HG03565 (cell line): ENCODE measurements at regions not wholly inside any gene's neighbourhood (a gene's known extent, or its start where the extent isn't known, plus 50 kb on each side); places are given as distances from the start of the nearest gene placed in this dataset.

Experiments
- ATAC-seq: cut with Tn5 transposase; IDR thresholded peaks from one replicate; pipeline ENCODE4 v1.9.1; 2021; ENCODE audit warnings: mild to moderate bottlenecking, moderate library complexity; ENCODE audit not compliant: unreplicated experiment

DNA sequence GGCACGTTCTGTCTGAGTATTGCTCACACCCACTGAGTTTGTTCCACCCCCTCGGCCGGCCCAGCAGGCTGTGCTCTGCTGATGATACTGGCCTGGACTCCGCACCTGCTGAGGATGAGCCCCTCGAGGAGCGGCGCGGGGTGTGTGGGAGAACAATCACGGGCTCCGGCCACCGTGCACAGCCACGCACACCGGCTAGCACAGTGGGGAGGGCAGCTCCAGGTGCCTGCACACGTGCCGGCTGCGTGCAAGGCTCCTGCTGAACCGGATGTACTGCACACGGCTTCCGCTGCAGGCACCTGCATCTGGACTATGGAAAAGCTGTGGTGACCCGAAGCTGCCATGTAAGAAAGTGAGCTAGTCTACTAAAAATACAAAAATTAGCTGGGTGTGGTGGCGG lies 485.2 kb upstream of the CDH9 start:
- ATAC-seq, result no peak

DNA sequence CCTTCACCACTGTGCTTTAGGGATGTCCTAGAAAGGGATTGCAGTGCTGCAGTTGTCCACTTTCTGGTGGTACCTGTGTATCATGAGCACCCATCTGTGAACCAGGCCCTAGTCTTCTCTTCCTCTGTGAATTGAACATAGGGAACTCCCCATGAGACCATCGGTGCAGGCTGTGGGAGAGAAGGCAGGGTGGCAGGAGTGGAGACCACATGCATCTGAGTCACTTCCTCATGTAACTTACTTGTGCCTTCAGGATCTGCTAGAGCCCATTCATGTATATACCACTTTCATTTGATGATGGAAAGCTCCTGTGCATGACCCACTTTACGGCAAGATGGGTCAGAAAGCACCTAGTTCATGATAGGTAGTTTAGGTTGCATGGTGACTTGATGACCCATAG lies 478.1 kb upstream of the CDH9 start:
- ATAC-seq, result no peak

DNA sequence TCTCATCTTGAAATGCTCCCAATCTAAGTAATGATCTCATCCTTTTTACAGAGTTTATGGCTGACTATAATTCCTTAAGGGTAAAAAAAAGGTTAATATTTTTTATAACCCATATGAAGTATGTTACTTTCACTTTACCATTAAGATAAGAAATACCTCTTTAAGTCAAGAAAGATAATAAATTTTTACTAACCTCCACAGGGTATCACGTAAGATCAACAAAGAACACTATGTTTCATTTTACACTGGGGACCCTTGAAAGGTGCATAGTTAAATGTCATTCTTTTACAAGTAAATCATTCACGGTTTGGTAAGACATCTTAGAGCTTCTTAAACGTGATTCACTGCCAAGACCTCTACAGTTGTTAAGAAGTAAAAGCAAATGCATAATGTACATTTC lies 472.7 kb upstream of the CDH9 start:
- ATAC-seq, result no peak

DNA sequence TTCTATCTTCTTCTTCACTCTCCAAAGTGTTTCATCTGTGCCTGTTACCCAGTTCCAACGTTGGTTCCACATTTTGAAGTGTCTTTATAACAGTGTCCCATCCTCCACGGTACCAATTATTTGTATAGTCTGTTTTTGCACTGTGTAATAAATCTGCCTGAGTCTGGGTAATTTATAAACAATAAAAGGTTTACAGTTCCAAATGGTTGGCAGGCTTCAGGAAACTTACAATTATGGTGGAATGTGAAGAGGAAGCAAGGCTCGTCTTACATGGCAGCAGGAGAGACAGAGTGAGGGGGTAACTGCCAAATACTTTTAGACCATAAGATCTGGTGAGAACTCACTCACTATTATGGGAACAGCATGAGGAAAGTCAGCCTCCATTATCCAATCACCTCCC lies 465.4 kb upstream of the CDH9 start:
- ATAC-seq, result no peak

DNA sequence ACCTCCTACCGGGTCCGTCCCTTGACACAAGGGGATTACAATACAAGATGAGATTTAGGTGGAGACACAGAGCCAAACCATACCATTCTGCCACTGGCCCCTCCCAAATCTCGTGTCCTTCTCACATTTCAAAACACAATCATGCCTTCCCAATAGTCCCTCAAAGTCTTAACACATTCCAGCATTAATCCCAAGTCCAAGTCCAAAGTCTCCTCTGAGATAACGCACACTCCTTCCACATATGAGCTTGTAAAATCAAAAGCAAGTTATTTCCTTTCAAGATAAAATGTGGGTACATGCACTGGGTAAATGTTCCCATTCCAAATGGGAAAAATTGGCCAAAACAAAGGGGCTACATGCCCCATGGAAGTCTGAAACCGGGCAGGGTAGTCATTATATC lies 463.9 kb upstream of the CDH9 start:
- no peak for ATAC-seq

DNA sequence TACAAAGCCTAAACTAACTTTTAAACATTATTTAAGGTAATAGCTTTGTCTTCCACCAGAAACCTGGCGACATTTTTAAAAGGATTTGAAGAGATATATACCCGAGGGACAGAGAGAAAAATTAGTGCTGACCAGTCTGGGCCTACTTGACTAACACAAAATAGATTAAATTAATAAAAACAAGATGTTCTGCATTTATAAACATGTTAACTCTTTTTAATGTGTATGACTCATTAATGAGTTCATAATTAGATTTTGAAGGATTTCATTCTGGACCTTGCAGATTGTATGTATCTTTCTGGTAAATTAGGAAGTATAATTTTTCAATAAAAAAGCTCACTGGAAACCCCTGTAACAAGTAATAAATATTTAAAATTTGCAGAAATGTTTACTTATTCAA lies 459.1 kb upstream of the CDH9 start:
- ATAC-seq, result no peak

DNA sequence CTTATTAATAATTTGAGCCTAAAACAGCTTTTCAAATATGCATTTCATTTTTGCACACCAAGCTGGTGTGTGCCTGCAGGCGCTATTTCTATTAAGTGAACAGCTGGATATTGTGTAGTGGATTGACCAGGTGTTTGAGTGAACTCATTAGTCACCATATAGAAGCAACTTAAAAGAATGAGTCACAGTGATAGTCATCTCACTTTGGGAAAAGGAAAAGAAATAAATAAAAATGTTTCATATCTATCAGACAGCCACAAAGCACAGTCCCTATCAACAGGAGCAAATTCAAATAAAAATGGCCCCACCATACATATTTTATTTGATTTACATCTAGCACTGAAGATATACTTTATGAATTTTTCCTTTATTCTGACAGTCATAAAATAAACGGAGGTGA lies 456.5 kb upstream of the CDH9 start:
- no peak for ATAC-seq

DNA sequence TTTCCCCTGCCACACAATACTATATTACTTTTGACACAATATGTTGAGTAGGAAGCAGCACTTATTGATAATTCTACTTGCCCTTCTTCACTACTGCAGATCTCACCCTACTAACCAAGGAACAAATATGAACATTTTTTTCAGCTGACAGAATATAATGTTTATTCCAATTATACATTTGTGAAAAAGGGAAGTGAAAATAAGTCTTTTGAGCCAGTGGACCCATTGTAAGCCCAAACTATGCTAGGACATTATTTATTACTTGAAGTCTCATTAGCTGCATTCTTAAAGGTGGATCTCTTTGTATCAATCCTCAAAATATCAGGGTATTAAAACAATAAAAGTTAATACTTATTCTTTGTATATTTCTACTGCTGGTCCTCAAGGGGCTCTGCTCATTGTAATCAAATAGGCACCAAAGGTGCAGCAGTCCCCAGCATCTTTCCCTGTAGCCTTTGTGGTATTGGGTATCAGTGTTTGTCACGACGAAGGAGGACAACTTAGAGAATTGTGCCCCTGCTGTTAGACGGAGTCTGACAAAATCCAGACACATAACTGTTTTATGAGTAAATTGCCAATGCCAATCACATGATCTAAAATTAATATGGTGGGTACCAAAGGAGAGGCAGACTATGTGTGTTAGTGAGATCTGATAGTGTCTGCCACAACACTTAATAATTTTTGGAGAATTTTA lies 453.5 kb upstream of the CDH9 start:
- no peak for ATAC-seq

DNA sequence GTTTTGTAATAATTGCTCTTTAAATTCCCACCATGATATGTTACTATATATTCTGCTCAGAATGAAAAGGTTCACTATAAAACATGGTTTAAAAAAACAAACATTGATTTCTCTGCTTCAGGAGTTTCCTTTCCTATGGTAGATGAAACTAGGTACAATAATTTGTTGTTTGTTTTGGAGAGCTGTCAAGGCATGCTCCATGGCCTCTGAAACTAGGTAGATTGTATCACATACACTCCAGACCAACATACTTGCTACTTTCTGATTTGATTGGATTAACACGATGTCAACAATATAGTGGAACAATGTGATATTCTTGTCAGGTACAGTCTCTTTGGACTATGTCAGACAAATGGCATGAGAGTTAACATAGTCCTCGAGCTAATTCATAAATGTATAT lies 452.7 kb upstream of the CDH9 start:
- no peak for ATAC-seq

DNA sequence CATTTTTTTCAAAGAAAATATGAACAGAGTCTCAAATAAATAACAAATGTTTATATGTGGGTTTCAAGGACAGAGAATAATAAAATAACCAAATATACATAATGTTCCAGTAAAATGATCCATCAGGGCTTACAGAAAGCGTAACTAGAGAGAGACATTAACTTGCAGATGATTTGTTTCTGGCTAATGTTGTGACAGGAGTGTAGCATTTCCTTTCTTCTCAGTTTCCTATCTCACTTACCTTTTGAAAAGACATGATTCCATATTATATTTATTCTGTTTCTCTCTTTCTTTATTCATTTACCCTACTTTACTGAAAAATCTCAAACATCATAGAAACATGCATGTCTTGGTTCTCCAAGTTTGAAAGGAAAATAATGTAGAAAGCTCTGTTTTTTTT lies 451.3 kb upstream of the CDH9 start:
- no peak for ATAC-seq

DNA sequence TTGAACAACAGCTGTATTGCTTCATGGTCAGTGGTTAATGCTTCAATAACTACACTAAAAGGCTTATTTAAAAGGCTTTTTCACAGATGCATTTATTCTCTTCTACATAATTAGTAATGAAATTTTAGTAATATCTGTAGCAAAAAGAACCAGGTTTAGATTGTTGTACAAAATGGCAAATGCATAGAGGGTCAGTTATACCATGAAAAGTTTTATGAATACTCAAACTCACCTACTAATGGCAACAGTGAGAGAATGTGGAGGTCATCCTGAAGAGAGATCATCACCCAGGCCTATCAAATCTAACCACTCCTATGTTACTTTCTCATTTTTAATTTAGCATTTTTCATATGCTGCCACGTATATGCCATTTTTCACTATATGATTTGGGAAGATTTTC lies 444.3 kb upstream of the CDH9 start:
- ATAC-seq, result no peak

DNA sequence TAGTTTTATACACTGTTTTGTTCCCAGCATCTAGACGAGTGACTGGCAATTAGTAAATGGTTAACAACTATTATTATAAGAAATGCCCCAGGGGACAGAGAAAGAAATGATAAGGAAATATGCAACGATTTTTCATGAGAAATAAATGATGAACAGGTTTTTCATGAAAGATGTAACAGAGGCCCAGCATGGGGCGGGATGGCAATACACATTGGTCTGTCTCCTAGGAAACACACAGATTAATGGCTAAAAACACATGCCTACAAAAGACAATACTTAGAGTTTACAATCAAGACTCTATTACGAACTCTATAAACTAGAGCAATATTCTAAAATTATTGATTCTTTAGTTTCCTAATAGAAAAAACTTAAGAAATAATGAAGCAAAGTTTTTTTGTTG lies 441.5 kb upstream of the CDH9 start:
- ATAC-seq, result no peak

DNA sequence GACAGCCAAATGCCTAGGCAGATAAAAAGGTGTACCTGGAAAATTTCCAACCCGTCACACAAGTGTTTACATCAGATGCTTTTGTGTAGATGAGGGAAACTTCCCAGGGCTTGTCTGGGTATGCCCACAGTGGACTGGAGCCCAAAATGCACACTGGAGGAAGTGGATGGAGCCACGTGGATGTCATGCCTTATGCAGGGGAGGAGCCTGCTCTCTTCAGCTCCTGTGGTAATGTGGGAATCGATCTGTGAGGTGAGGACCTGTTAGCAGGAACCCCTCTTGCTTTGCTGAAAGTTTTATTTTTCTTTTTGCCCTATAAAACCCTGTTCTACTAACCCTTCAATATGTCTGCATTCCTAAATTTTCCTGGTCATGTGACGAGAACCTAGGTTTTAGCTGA lies 439.2 kb upstream of the CDH9 start:
- no peak for ATAC-seq

DNA sequence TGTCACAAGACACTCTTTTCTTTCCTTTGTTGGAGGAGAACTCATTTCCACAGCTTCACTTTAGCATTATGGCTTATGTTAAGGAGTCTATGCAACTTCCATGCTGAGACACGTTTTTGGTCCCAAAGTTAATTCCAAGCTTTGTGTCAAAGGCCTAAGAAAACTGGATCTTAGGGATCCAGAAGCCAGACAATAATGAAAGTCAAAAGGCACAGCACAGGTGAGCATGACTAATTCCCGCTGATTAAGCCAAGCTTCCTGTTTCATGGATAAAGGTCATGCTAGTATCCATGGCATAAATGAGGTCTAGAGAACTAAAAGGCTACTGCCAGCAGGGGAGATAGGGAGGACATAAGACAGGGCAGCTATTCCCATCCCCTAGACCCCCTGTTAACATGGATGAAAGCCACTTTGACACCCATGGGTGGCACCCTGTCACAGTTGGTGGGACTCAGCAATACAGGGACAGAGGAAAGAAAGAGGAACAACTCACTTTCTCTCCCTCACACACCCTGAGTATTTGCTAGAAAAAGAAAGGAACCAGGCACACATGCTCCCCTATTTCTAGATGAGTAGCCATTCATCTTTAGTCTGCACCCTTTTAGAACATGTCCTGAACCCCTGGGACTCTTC lies 438.1 kb upstream of the CDH9 start:
- ATAC-seq, result no peak

DNA sequence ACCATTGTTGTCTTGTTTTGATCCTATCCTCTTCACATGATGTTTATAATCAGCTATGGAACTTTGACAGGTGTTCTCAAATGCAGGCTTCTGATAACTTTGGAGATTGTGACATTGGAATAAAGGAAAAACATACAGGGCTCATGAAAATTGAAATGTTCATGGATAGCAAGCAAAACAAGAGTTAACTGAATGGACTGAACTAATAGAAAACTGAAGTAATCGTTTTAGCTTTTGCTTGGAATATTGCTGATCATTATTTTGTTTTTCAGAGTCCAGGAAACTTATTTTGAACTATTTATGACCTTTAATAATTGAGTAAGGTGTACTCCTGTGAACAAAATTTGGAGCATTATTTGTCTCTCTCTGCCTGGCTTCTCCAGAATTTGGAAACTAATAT lies 436.7 kb upstream of the CDH9 start:
- ATAC-seq, result no peak

DNA sequence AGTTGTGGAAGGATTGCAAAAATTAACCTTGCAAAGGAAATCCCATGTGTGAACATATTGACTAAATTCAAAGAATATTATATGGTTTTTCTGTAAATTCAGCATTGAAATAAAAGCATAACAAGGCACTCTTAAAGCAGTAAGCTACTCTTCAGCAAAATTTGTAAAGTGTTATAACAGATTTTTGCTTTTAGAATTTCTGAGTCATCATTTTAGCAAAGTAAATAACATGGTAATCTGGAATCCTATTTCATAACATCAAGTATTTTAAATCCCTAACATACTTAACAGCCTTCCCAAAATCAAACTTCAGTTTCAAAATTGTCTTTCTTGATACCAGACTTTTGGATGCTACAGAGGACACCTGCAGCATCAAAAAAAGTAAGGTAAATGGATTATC lies 436.0 kb upstream of the CDH9 start:
- no peak for ATAC-seq

DNA sequence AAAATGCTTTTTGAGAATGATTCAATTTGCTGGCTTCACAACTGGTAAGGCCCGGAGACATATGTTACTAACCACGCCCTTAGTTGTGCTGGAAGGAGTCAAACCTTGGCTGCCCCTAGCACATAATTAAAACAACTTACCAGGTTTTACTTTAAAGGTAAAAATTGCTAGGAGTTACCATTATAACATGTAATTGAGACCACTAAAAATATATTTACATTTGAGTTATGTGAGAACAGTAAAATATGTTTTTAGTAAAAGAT lies 435.6 kb upstream of the CDH9 start:
- ATAC-seq, result no peak

DNA sequence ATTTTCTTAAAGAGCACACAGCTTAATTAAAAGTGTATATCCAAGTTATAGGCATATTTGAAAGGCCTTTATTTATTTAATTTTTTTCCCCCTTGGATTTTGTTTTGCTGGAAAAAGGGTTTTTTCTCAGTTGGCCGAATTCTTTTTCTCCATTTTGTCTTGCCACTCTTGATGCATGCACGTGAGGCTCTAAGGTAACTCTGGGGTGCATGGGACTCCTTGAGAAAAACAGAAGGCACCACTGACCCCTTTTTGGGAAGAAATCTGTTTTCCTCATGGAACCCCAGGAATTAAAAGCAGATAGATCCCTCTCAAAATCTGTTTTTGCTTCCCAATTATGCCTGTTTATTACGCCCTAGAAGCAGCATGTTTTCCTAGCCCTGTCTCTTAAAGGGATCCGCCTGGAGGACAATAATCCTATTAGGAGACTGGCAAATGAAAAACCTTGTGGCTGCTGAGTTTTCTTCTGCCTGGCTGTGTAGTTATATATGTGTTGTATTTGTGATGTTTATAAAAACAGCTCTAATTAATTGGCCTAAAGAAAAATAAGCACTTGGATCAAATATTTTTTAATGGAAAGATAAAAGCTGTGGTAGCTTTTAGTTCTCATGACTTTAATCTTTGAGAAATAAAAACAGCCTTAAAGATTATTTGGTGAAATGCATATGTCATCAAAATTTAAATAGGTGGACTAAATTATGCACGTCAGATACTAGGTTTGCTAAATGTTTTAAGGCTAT lies 435.1 kb upstream of the CDH9 start:
- no peak for ATAC-seq

DNA sequence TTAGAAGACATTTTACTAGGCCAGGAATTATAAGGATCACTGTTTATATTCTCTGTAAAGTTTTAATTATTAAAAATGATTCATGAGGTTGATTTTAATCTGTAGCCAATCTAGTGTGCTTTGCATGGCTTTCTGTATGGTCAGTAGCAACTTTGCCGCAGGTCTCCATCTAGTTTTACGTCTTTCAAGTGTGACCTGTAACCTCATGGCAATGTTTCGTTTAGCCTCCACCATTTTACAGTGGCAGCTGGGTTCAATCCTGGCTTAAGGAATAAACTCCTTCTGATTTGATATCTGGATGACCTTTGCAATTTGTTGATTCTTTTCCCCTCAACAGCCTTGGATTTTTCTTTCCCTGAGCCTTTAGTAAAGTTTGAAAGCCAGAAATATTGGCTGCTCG lies 434.5 kb upstream of the CDH9 start:
- no peak for ATAC-seq

DNA sequence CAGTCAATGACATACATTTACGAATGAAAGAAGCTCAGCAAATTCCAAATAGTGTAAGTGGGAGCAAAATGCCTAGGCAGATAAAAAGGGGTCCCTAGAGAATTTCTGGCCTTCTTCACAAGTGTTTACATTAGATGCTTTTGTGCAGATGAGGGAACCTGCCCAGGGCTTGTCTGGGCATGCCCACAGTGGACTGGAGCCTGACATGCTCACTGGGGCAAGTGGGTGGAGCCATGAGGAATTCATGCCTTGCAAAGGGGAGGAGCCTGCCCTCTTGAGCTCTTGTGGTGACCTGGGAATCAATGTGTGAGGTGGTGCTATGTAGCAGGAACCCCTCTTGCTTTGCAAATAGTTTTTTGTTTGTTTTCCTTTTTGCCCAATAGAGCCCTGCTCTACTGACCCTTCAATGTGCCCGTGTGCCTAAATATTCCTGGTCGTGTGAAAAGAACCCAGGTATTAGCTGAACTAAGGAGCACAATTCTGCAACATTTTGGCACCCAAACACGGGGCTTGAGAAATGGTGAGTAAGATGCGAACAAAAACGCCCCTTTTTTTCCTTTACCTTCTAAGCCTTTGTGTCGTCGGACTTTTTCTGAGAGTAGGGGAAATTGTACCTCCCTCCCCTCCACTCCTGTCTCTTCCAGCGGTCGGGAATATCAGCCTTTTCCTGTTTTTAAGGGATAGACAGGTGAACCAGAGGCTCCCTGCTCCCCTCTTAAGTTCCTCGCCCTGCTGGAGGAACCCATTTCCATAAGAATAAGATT lies 433.8 kb upstream of the CDH9 start:
- ATAC-seq, result peak; percentile 71

DNA sequence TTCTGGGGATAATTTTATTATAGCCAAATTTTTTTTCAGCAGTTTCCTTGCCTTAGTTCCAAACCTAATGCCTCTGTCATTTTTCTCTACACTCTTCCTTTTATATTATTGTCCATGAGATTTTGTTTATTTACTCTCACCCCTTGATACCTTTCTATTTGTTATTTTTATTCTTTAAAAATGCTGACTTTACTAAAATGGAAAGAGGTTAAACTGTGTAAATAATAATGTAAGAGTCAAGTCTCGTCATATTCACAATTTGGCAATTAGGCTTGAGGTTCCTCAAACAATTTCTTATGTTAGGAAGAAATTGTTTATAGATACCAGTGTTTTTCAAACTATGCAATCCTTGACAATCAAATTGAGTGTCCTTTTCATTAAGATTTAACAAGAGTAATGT lies 428.6 kb upstream of the CDH9 start:
- no peak for ATAC-seq

DNA sequence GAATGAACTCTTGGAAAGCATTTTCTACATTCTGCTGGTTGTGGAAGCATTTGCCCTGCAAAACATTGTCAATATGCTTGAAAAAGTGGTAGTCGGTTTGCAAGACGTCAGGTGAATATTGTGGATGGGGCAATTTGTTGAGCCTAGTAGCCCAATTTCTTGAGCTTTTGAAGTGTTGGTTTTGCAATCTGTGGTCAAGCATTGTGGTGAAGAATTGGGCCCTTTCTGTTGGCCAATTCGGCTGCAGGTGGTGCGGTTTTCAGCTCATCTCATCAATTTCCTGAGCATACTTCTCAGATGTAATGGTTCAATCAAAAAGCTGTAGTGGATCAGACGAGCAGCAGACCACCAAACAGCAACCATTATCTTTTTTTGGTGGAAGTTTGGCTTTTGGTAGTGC lies 426.8 kb upstream of the CDH9 start:
- no peak for ATAC-seq
